ENCODE measurements at regions not wholly inside any gene's neighbourhood (a gene's known extent, or its start where the extent isn't known, plus 50 kb on each side); places are given as distances from the start of the nearest gene placed in this dataset.

GRCh38 chr14:61148742-61149350 lies 132.3 kb downstream of the TMEM30B start:
- Histone ChIP-seq H2AK5ac (ENCODE audit: low read length) (no peak overlapping the region), H3K56ac (ENCODE audit: low read length) (no peak overlapping the region), H2BK120ac (ENCODE audit: low read depth, low read length) (no peak overlapping the region), H4K8ac (ENCODE audit: low read depth, low read length) (no peak overlapping the region), H4K5ac (ENCODE audit: low read length) (no peak overlapping the region), H3K4me3 (ENCODE audit: low read length) (no peak overlapping the region), H2BK5ac (ENCODE audit: low read length) (no peak overlapping the region), H3K18ac (ENCODE audit: low read length) (no peak overlapping the region), H3K79me2 (ENCODE audit: control insufficient read depth, insufficient read depth, low read length) (no peaks in the 10 kb centered on the region), H3K27me3 (ENCODE audit: insufficient read depth, low read length, poor library complexity) (no peaks in the 10 kb centered on the region), H3K23ac (ENCODE audit: low read length) (no peak overlapping the region), H3K79me1 (ENCODE audit: low read length) (no peaks in the 10 kb centered on the region), H3K36me3 (ENCODE audit: control insufficient read depth, insufficient read depth, low read length) (no peaks in the 10 kb centered on the region), H3K4me1 (ENCODE audit: control insufficient read depth, low read depth, low read length) (peaks cover 4% of the 10 kb centered on the region), H3K9ac (ENCODE audit: low read length) (no peak overlapping the region), H2BK15ac (replicated peaks; ENCODE audit: low read depth) (no peak overlapping the region), H3K27ac (ENCODE audit: low read depth, low read length) (no peak overlapping the region), H3K4me2 (ENCODE audit: low read length) (no peak overlapping the region), H3K4ac (ENCODE audit: low read depth, low read length) (no peak overlapping the region)
- no CpG with 5 or more reads among the region's 4 CpGs for WGBS (ENCODE audit: extremely low coverage, insufficient coverage, low lambda C conversion rate)
- DNase-seq: no peak

GRCh38 chr14:61147831-61148549 lies 133.1 kb downstream of the TMEM30B start:
- no peaks in the 10 kb centered on the region for H3K79me1 ChIP-seq (ENCODE audit: low read length)
- no peak overlapping the region for H3K9ac ChIP-seq (ENCODE audit: low read length)
- H4K8ac ChIP-seq (ENCODE audit: low read depth, low read length): no peak overlapping the region
- no peak overlapping the region for H4K5ac ChIP-seq (ENCODE audit: low read length)
- H3K27me3 ChIP-seq (ENCODE audit: insufficient read depth, low read length, poor library complexity): no peaks in the 10 kb centered on the region
- H3K4ac ChIP-seq (ENCODE audit: low read depth, low read length): no peak overlapping the region
- no peaks in the 10 kb centered on the region for H3K36me3 ChIP-seq (ENCODE audit: control insufficient read depth, insufficient read depth, low read length)
- H3K79me2 ChIP-seq (ENCODE audit: control insufficient read depth, insufficient read depth, low read length): no peaks in the 10 kb centered on the region
- no peak overlapping the region for H3K4me3 ChIP-seq (ENCODE audit: low read length)
- no peak overlapping the region for H3K23ac ChIP-seq (ENCODE audit: low read length)
- no CpG with 5 or more reads among the region's 21 CpGs for WGBS (ENCODE audit: extremely low coverage, insufficient coverage, low lambda C conversion rate)
- H3K27ac ChIP-seq (ENCODE audit: low read depth, low read length): no peak overlapping the region
- no peak overlapping the region for H3K18ac ChIP-seq (ENCODE audit: low read length)
- H2BK5ac ChIP-seq (ENCODE audit: low read length): no peak overlapping the region
- no peak overlapping the region for H3K4me2 ChIP-seq (ENCODE audit: low read length)
- H2AK5ac ChIP-seq (ENCODE audit: low read length): no peak overlapping the region
- H3K4me1 ChIP-seq (ENCODE audit: control insufficient read depth, low read depth, low read length): no peaks in the 10 kb centered on the region
- no peak overlapping the region for H2BK120ac ChIP-seq (ENCODE audit: low read depth, low read length)
- H3K56ac ChIP-seq (ENCODE audit: low read length): no peak overlapping the region
- no peak overlapping the region for H2BK15ac ChIP-seq (replicated peaks; ENCODE audit: low read depth)
- no peak for DNase-seq

GRCh38 chr14:61147381-61147821 lies 133.7 kb downstream of the TMEM30B start:
- H3K56ac ChIP-seq (ENCODE audit: low read length): no peak overlapping the region
- no peak overlapping the region for H4K8ac ChIP-seq (ENCODE audit: low read depth, low read length)
- H2AK5ac ChIP-seq (ENCODE audit: low read length): no peak overlapping the region
- H3K79me2 ChIP-seq (ENCODE audit: control insufficient read depth, insufficient read depth, low read length): no peaks in the 10 kb centered on the region
- no peak overlapping the region for H3K27ac ChIP-seq (ENCODE audit: low read depth, low read length)
- H3K4me3 ChIP-seq (ENCODE audit: low read length): no peak overlapping the region
- H3K4ac ChIP-seq (ENCODE audit: low read depth, low read length): no peak overlapping the region
- H2BK5ac ChIP-seq (ENCODE audit: low read length): no peak overlapping the region
- no peak overlapping the region for H3K18ac ChIP-seq (ENCODE audit: low read length)
- no peak overlapping the region for H2BK15ac ChIP-seq (replicated peaks; ENCODE audit: low read depth)
- no peak for DNase-seq
- no peaks in the 10 kb centered on the region for H3K27me3 ChIP-seq (ENCODE audit: insufficient read depth, low read length, poor library complexity)
- no peaks in the 10 kb centered on the region for H3K79me1 ChIP-seq (ENCODE audit: low read length)
- no peak overlapping the region for H2BK120ac ChIP-seq (ENCODE audit: low read depth, low read length)
- no peak overlapping the region for H3K9ac ChIP-seq (ENCODE audit: low read length)
- H3K4me2 ChIP-seq (ENCODE audit: low read length): no peak overlapping the region
- H3K23ac ChIP-seq (ENCODE audit: low read length): no peak overlapping the region
- H3K4me1 ChIP-seq (ENCODE audit: control insufficient read depth, low read depth, low read length): no peaks in the 10 kb centered on the region
- H4K5ac ChIP-seq (ENCODE audit: low read length): no peak overlapping the region
- no peaks in the 10 kb centered on the region for H3K36me3 ChIP-seq (ENCODE audit: control insufficient read depth, insufficient read depth, low read length)
- no CpG with 5 or more reads among the region's 7 CpGs for WGBS (ENCODE audit: extremely low coverage, insufficient coverage, low lambda C conversion rate)

- WGBS (ENCODE audit: extremely low coverage, insufficient coverage, low lambda C conversion rate): no CpG with 5 or more reads among the region's 1 CpG
- Histone ChIP-seq H3K79me1 (ENCODE audit: low read length) (no peaks in the 10 kb centered on the region), H3K4me2 (ENCODE audit: low read length) (no peak overlapping the region), H4K5ac (ENCODE audit: low read length) (no peak overlapping the region), H2BK5ac (ENCODE audit: low read length) (peak overlapping the region; percentile 58), H2BK120ac (ENCODE audit: low read depth, low read length) (no peak overlapping the region), H3K4me3 (ENCODE audit: low read length) (no peak overlapping the region), H3K27ac (ENCODE audit: low read depth, low read length) (no peak overlapping the region), H3K18ac (ENCODE audit: low read length) (no peak overlapping the region), H3K23ac (ENCODE audit: low read length) (no peak overlapping the region), H3K4ac (ENCODE audit: low read depth, low read length) (no peak overlapping the region), H3K4me1 (ENCODE audit: control insufficient read depth, low read depth, low read length) (no peaks in the 10 kb centered on the region), H2AK5ac (ENCODE audit: low read length) (no peak overlapping the region), H3K9ac (ENCODE audit: low read length) (no peak overlapping the region), H2BK15ac (replicated peaks; ENCODE audit: low read depth) (no peak overlapping the region), H3K79me2 (ENCODE audit: control insufficient read depth, insufficient read depth, low read length) (no peaks in the 10 kb centered on the region), H3K27me3 (ENCODE audit: insufficient read depth, low read length, poor library complexity) (no peaks in the 10 kb centered on the region), H3K56ac (ENCODE audit: low read length) (no peak overlapping the region), H3K36me3 (ENCODE audit: control insufficient read depth, insufficient read depth, low read length) (no peaks in the 10 kb centered on the region), H4K8ac (ENCODE audit: low read depth, low read length) (no peak overlapping the region)
- DNase-seq: no peak
Measured at GRCh38 chr14:61146899-61147298, 134.2 kb downstream of the TMEM30B start.

GRCh38 chr14:61145903-61146481 lies 135.1 kb downstream of the TMEM30B start:
- Histone ChIP-seq H2AK5ac (ENCODE audit: low read length) (no peak overlapping the region), H3K18ac (ENCODE audit: low read length) (no peak overlapping the region), H2BK5ac (ENCODE audit: low read length) (no peak overlapping the region), H3K4me3 (ENCODE audit: low read length) (no peak overlapping the region), H3K4ac (ENCODE audit: low read depth, low read length) (no peak overlapping the region), H3K79me2 (ENCODE audit: control insufficient read depth, insufficient read depth, low read length) (no peaks in the 10 kb centered on the region), H3K27ac (ENCODE audit: low read depth, low read length) (no peak overlapping the region), H4K8ac (ENCODE audit: low read depth, low read length) (no peak overlapping the region), H2BK15ac (replicated peaks; ENCODE audit: low read depth) (no peak overlapping the region), H3K9ac (ENCODE audit: low read length) (no peak overlapping the region), H3K4me2 (ENCODE audit: low read length) (no peak overlapping the region), H3K36me3 (ENCODE audit: control insufficient read depth, insufficient read depth, low read length) (no peaks in the 10 kb centered on the region), H3K23ac (ENCODE audit: low read length) (no peak overlapping the region), H2BK120ac (ENCODE audit: low read depth, low read length) (no peak overlapping the region), H3K56ac (ENCODE audit: low read length) (no peak overlapping the region), H3K27me3 (ENCODE audit: insufficient read depth, low read length, poor library complexity) (no peaks in the 10 kb centered on the region), H3K4me1 (ENCODE audit: control insufficient read depth, low read depth, low read length) (no peaks in the 10 kb centered on the region), H3K79me1 (ENCODE audit: low read length) (no peaks in the 10 kb centered on the region), H4K5ac (ENCODE audit: low read length) (no peak overlapping the region)
- peak; percentile 65 for DNase-seq
- WGBS (ENCODE audit: extremely low coverage, insufficient coverage, low lambda C conversion rate): no CpG with 5 or more reads among the region's 7 CpGs
